CD4-positive, alpha-beta T cell treated with Interleukin-10 for 1 hour (primary cell): ENCODE measurements at regions not wholly inside any gene's neighbourhood (a gene's known extent, or its start where the extent isn't known, plus 50 kb on each side); places are given as distances from the start of the nearest gene placed in this dataset.
"Not testable (repeated sequence)": the region's sequence is repeated elsewhere in the genome, so short reads cannot be mapped to it uniquely, and the experiment has no call there.

Experiments
- DNase-seq: peaks from one replicate; pipeline ENCODE4 v3.0.0-alpha.2; 2020

- no peak for DNase-seq
Measured at GRCh38 chr5:164145458-164145857, 640.0 kb downstream of the MAT2B start.

GRCh38 chr5:164146223-164146622 lies 640.8 kb downstream of the MAT2B start:
- DNase-seq = no peak

GRCh38 chr5:164148292-164148691 lies 642.9 kb downstream of the MAT2B start:
- DNase-seq = no peak

GRCh38 chr5:164152539-164152938 lies 647.1 kb downstream of the MAT2B start:
- not testable (repeated sequence) for DNase-seq

GRCh38 chr5:164153469-164154172 lies 648.2 kb downstream of the MAT2B start:
- DNase-seq = no peak

- no peak for DNase-seq
Measured at GRCh38 chr5:164170814-164171213, 665.4 kb downstream of the MAT2B start.

- DNase-seq = no peak
Measured at GRCh38 chr5:164175083-164175482, 669.7 kb downstream of the MAT2B start.

GRCh38 chr5:164179406-164179805 lies 674.0 kb downstream of the MAT2B start:
- DNase-seq = no peak

- no peak for DNase-seq
Measured at GRCh38 chr5:164181604-164182003, 676.2 kb downstream of the MAT2B start.

- DNase-seq = no peak
Measured at GRCh38 chr5:164184158-164184557, 678.7 kb downstream of the MAT2B start.

GRCh38 chr5:164185000-164185399 lies 679.6 kb downstream of the MAT2B start:
- no peak for DNase-seq

- no peak for DNase-seq
Measured at GRCh38 chr5:164186550-164186949, 681.1 kb downstream of the MAT2B start.

GRCh38 chr5:164187785-164188184 lies 682.4 kb downstream of the MAT2B start:
- DNase-seq = no peak

- no peak for DNase-seq
Measured at GRCh38 chr5:164188733-164189148, 683.3 kb downstream of the MAT2B start.

GRCh38 chr5:164191240-164191639 lies 685.8 kb downstream of the MAT2B start:
- DNase-seq = no peak

- DNase-seq = no peak
Measured at GRCh38 chr5:164202338-164202737, 696.9 kb downstream of the MAT2B start.

GRCh38 chr5:164203581-164204225 lies 698.3 kb downstream of the MAT2B start:
- no peak for DNase-seq

GRCh38 chr5:164204338-164204946 lies 699.0 kb downstream of the MAT2B start:
- DNase-seq = no peak

GRCh38 chr5:164206196-164206595 lies 700.8 kb downstream of the MAT2B start:
- no peak for DNase-seq

- DNase-seq = no peak
Measured at GRCh38 chr5:164207646-164208045, 702.2 kb downstream of the MAT2B start.

GRCh38 chr5:164210491-164210890 lies 705.1 kb downstream of the MAT2B start:
- DNase-seq = no peak

GRCh38 chr5:164214698-164215097 lies 709.3 kb downstream of the MAT2B start:
- DNase-seq = no peak

- no peak for DNase-seq
Measured at GRCh38 chr5:164217464-164217863, 712.0 kb downstream of the MAT2B start.

GRCh38 chr5:164220522-164220921 lies 715.1 kb downstream of the MAT2B start:
- no peak for DNase-seq
